ENCODE measurements at regions not wholly inside any gene's neighbourhood (a gene's known extent, or its start where the extent isn't known, plus 50 kb on each side); places are given as distances from the start of the nearest gene placed in this dataset.
"Not testable (repeated sequence)": the region's sequence is repeated elsewhere in the genome, so short reads cannot be mapped to it uniquely, and the experiment has no call there.

GRCh38 chr11:44361813-44362212 is 51.9 kb upstream of the ALX4 start:
- H3K27ac ChIP-seq (ENCODE audit: low read depth, low read length): no peak overlapping the region
- H3K9me3 ChIP-seq (ENCODE audit: control insufficient read depth in 1 of 2, low read length in 2 of 2): no peaks in the 10 kb centered on the region
- no peaks in the 10 kb centered on the region for H3K4me1 ChIP-seq (ENCODE audit: control insufficient read depth in 1 of 2, insufficient read depth in 2 of 2, low read length in 2 of 2)
- H3K4me3 ChIP-seq (ENCODE audit: low read depth in 1 of 2, low read length in 2 of 2): no peak overlapping the region
- H3K27me3 ChIP-seq (ENCODE audit: control insufficient read depth in 1 of 2, insufficient read depth in 2 of 2, low read length in 2 of 2): peaks cover 0 to 4% of the 10 kb centered on the region in 2 donors
- no peaks in the 10 kb centered on the region for H3K36me3 ChIP-seq (ENCODE audit: control insufficient read depth in 1 of 2, insufficient read depth in 2 of 2, low read length in 2 of 2)
- H3K9ac ChIP-seq (ENCODE audit: low read depth in 1 of 2, low read length in 2 of 2): no peak overlapping the region

GRCh38 chr11:44363116-44363515 is 53.2 kb upstream of the ALX4 start:
- no peaks in the 10 kb centered on the region for H3K9me3 ChIP-seq (ENCODE audit: control insufficient read depth in 1 of 2, low read length in 2 of 2)
- H3K4me3 ChIP-seq (ENCODE audit: low read depth in 1 of 2, low read length in 2 of 2): no peak overlapping the region
- no peaks in the 10 kb centered on the region for H3K36me3 ChIP-seq (ENCODE audit: control insufficient read depth in 1 of 2, insufficient read depth in 2 of 2, low read length in 2 of 2)
- peaks cover 0 to 4% of the 10 kb centered on the region in 2 donors for H3K27me3 ChIP-seq (ENCODE audit: control insufficient read depth in 1 of 2, insufficient read depth in 2 of 2, low read length in 2 of 2)
- H3K4me1 ChIP-seq (ENCODE audit: control insufficient read depth in 1 of 2, insufficient read depth in 2 of 2, low read length in 2 of 2): no peaks in the 10 kb centered on the region
- H3K9ac ChIP-seq (ENCODE audit: low read depth in 1 of 2, low read length in 2 of 2): no peak overlapping the region
- no peak overlapping the region for H3K27ac ChIP-seq (ENCODE audit: low read depth, low read length)

- H3K27ac ChIP-seq (ENCODE audit: low read depth, low read length): no peak overlapping the region
- no peaks in the 10 kb centered on the region for H3K4me1 ChIP-seq (ENCODE audit: control insufficient read depth in 1 of 2, insufficient read depth in 2 of 2, low read length in 2 of 2)
- H3K36me3 ChIP-seq (ENCODE audit: control insufficient read depth in 1 of 2, insufficient read depth in 2 of 2, low read length in 2 of 2): no peaks in the 10 kb centered on the region
- H3K9ac ChIP-seq (ENCODE audit: low read depth in 1 of 2, low read length in 2 of 2): no peak overlapping the region
- peaks cover 0 to 4% of the 10 kb centered on the region in 2 donors for H3K27me3 ChIP-seq (ENCODE audit: control insufficient read depth in 1 of 2, insufficient read depth in 2 of 2, low read length in 2 of 2)
- no peak overlapping the region for H3K4me3 ChIP-seq (ENCODE audit: low read depth in 1 of 2, low read length in 2 of 2)
- H3K9me3 ChIP-seq (ENCODE audit: control insufficient read depth in 1 of 2, low read length in 2 of 2): no peaks in the 10 kb centered on the region
Observed at GRCh38 chr11:44364596-44364995, 54.7 kb upstream of the ALX4 start.

GRCh38 chr11:44365616-44366015 is 55.7 kb upstream of the ALX4 start:
- Histone ChIP-seq H3K9me3 (ENCODE audit: control insufficient read depth in 1 of 2, low read length in 2 of 2) (no peaks in the 10 kb centered on the region), H3K4me3 (ENCODE audit: low read depth in 1 of 2, low read length in 2 of 2) (no peak overlapping the region), H3K4me1 (ENCODE audit: control insufficient read depth in 1 of 2, insufficient read depth in 2 of 2, low read length in 2 of 2) (no peaks in the 10 kb centered on the region), H3K27ac (ENCODE audit: low read depth, low read length) (no peak overlapping the region), H3K36me3 (ENCODE audit: control insufficient read depth in 1 of 2, insufficient read depth in 2 of 2, low read length in 2 of 2) (no peaks in the 10 kb centered on the region), H3K27me3 (ENCODE audit: control insufficient read depth in 1 of 2, insufficient read depth in 2 of 2, low read length in 2 of 2) (peaks cover 0 to 4% of the 10 kb centered on the region in 2 donors), H3K9ac (ENCODE audit: low read depth in 1 of 2, low read length in 2 of 2) (no peak overlapping the region)

- H3K36me3 ChIP-seq (ENCODE audit: control insufficient read depth in 1 of 2, insufficient read depth in 2 of 2, low read length in 2 of 2): no peaks in the 10 kb centered on the region
Observed at GRCh38 chr11:44366026-44366425, 56.1 kb upstream of the ALX4 start.

GRCh38 chr11:44366741-44367140 is 56.8 kb upstream of the ALX4 start:
- Histone ChIP-seq H3K4me1 (ENCODE audit: control insufficient read depth in 1 of 2, insufficient read depth in 2 of 2, low read length in 2 of 2) (no peaks in the 10 kb centered on the region), H3K36me3 (ENCODE audit: control insufficient read depth in 1 of 2, insufficient read depth in 2 of 2, low read length in 2 of 2) (no peaks in the 10 kb centered on the region), H3K9me3 (ENCODE audit: control insufficient read depth in 1 of 2, low read length in 2 of 2) (no peaks in the 10 kb centered on the region), H3K27me3 (ENCODE audit: control insufficient read depth in 1 of 2, insufficient read depth in 2 of 2, low read length in 2 of 2) (peaks cover 0 to 4% of the 10 kb centered on the region in 2 donors), H3K4me3 (ENCODE audit: low read depth in 1 of 2, low read length in 2 of 2) (no peak overlapping the region), H3K9ac (ENCODE audit: low read depth in 1 of 2, low read length in 2 of 2) (no peak overlapping the region), H3K27ac (ENCODE audit: low read depth, low read length) (no peak overlapping the region)

More at GRCh38 chr11:44366026-44366425, 56.1 kb upstream of the ALX4 start:
- no peak overlapping the region for H3K9ac ChIP-seq (ENCODE audit: low read depth in 1 of 2, low read length in 2 of 2)
- no peak overlapping the region for H3K27ac ChIP-seq (ENCODE audit: low read depth, low read length)
- no peak overlapping the region for H3K4me3 ChIP-seq (ENCODE audit: low read depth in 1 of 2, low read length in 2 of 2)
- no peaks in the 10 kb centered on the region for H3K9me3 ChIP-seq (ENCODE audit: control insufficient read depth in 1 of 2, low read length in 2 of 2)
- H3K27me3 ChIP-seq (ENCODE audit: control insufficient read depth in 1 of 2, insufficient read depth in 2 of 2, low read length in 2 of 2): peaks cover 0 to 4% of the 10 kb centered on the region in 2 donors
- no peaks in the 10 kb centered on the region for H3K4me1 ChIP-seq (ENCODE audit: control insufficient read depth in 1 of 2, insufficient read depth in 2 of 2, low read length in 2 of 2)

- H3K4me3 ChIP-seq (ENCODE audit: low read depth in 1 of 2, low read length in 2 of 2): no peak overlapping the region
- H3K27me3 ChIP-seq (ENCODE audit: control insufficient read depth in 1 of 2, insufficient read depth in 2 of 2, low read length in 2 of 2): peaks cover 0 to 4% of the 10 kb centered on the region in 2 donors
- H3K9ac ChIP-seq (ENCODE audit: low read depth in 1 of 2, low read length in 2 of 2): no peak overlapping the region
- H3K27ac ChIP-seq (ENCODE audit: low read depth, low read length): no peak overlapping the region
- no peaks in the 10 kb centered on the region for H3K4me1 ChIP-seq (ENCODE audit: control insufficient read depth in 1 of 2, insufficient read depth in 2 of 2, low read length in 2 of 2)
- no peaks in the 10 kb centered on the region for H3K36me3 ChIP-seq (ENCODE audit: control insufficient read depth in 1 of 2, insufficient read depth in 2 of 2, low read length in 2 of 2)
- H3K9me3 ChIP-seq (ENCODE audit: control insufficient read depth in 1 of 2, low read length in 2 of 2): no peaks in the 10 kb centered on the region
Observed at GRCh38 chr11:44367452-44367851, 57.5 kb upstream of the ALX4 start.

GRCh38 chr11:44368886-44369285 is 58.9 kb upstream of the ALX4 start:
- no peaks in the 10 kb centered on the region for H3K9me3 ChIP-seq (ENCODE audit: control insufficient read depth in 1 of 2, low read length in 2 of 2)
- no peaks in the 10 kb centered on the region for H3K36me3 ChIP-seq (ENCODE audit: control insufficient read depth in 1 of 2, insufficient read depth in 2 of 2, low read length in 2 of 2)
- H3K27me3 ChIP-seq (ENCODE audit: control insufficient read depth in 1 of 2, insufficient read depth in 2 of 2, low read length in 2 of 2): no peaks in the 10 kb centered on the region
- no peak overlapping the region for H3K27ac ChIP-seq (ENCODE audit: low read depth, low read length)
- no peak overlapping the region for H3K9ac ChIP-seq (ENCODE audit: low read depth in 1 of 2, low read length in 2 of 2)
- no peaks in the 10 kb centered on the region for H3K4me1 ChIP-seq (ENCODE audit: control insufficient read depth in 1 of 2, insufficient read depth in 2 of 2, low read length in 2 of 2)
- no peak overlapping the region for H3K4me3 ChIP-seq (ENCODE audit: low read depth in 1 of 2, low read length in 2 of 2)

GRCh38 chr11:44371042-44371441 is 61.1 kb upstream of the ALX4 start:
- not testable (repeated sequence) for H3K9me3 ChIP-seq (ENCODE audit: control insufficient read depth in 1 of 2, low read length in 2 of 2); H3K4me1 ChIP-seq (ENCODE audit: control insufficient read depth in 1 of 2, insufficient read depth in 2 of 2, low read length in 2 of 2); H3K9ac ChIP-seq (ENCODE audit: low read depth in 1 of 2, low read length in 2 of 2); H3K36me3 ChIP-seq (ENCODE audit: control insufficient read depth in 1 of 2, insufficient read depth in 2 of 2, low read length in 2 of 2); H3K4me3 ChIP-seq (ENCODE audit: low read depth in 1 of 2, low read length in 2 of 2); H3K27me3 ChIP-seq (ENCODE audit: control insufficient read depth in 1 of 2, insufficient read depth in 2 of 2, low read length in 2 of 2); H3K27ac ChIP-seq (ENCODE audit: low read depth, low read length)

GRCh38 chr11:44371706-44372105 is 61.8 kb upstream of the ALX4 start:
- no peaks in the 10 kb centered on the region for H3K27me3 ChIP-seq (ENCODE audit: control insufficient read depth in 1 of 2, insufficient read depth in 2 of 2, low read length in 2 of 2)
- no peak overlapping the region for H3K4me3 ChIP-seq (ENCODE audit: low read depth in 1 of 2, low read length in 2 of 2)
- no peak overlapping the region for H3K9ac ChIP-seq (ENCODE audit: low read depth in 1 of 2, low read length in 2 of 2)
- no peaks in the 10 kb centered on the region for H3K9me3 ChIP-seq (ENCODE audit: control insufficient read depth in 1 of 2, low read length in 2 of 2)
- no peaks in the 10 kb centered on the region for H3K36me3 ChIP-seq (ENCODE audit: control insufficient read depth in 1 of 2, insufficient read depth in 2 of 2, low read length in 2 of 2)
- no peaks in the 10 kb centered on the region for H3K4me1 ChIP-seq (ENCODE audit: control insufficient read depth in 1 of 2, insufficient read depth in 2 of 2, low read length in 2 of 2)
- no peak overlapping the region for H3K27ac ChIP-seq (ENCODE audit: low read depth, low read length)

GRCh38 chr11:44372989-44373388 is 63.0 kb upstream of the ALX4 start:
- Histone ChIP-seq H3K36me3 (ENCODE audit: control insufficient read depth in 1 of 2, insufficient read depth in 2 of 2, low read length in 2 of 2) (no peaks in the 10 kb centered on the region), H3K27ac (ENCODE audit: low read depth, low read length) (no peak overlapping the region), H3K9ac (ENCODE audit: low read depth in 1 of 2, low read length in 2 of 2) (no peak overlapping the region), H3K4me3 (ENCODE audit: low read depth in 1 of 2, low read length in 2 of 2) (no peak overlapping the region), H3K27me3 (ENCODE audit: control insufficient read depth in 1 of 2, insufficient read depth in 2 of 2, low read length in 2 of 2) (no peaks in the 10 kb centered on the region), H3K4me1 (ENCODE audit: control insufficient read depth in 1 of 2, insufficient read depth in 2 of 2, low read length in 2 of 2) (no peaks in the 10 kb centered on the region), H3K9me3 (ENCODE audit: control insufficient read depth in 1 of 2, low read length in 2 of 2) (peaks cover 0 to 4% of the 10 kb centered on the region in 2 donors)
